ENCODE measurements at regions not wholly inside any gene's neighbourhood (a gene's known extent, or its start where the extent isn't known, plus 50 kb on each side); places are given as distances from the start of the nearest gene placed in this dataset.

DNA sequence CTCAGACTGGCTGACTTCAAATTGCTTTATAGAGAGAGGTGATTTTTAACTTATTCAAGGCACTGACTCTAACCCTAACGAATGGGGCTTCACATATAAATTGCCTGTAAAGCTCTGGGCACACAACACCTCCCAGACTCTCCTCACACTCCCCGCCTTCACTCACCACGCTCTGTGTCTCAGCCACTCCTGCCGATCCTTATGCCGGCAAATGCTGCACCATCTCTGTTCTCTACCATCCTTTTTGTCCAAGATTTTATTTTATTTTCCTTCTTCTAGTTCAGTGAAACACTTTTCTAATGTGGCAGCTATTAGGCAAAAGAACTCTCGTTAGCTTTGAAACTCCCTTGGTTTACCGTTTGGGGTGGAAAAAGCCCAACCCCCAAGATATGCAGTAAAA lies 446.1 kb upstream of the TMEM132C start:
- TF ChIP-seq POLR2A (IDR thresholded peaks at IDR 0.05) (no peak), CTCF (IDR thresholded peaks at IDR 0.05) (no peak)
